Superior temporal gyrus (tissue), 1 donor: ENCODE measurements at regions not wholly inside any gene's neighbourhood (a gene's known extent, or its start where the extent isn't known, plus 50 kb on each side); places are given as distances from the start of the nearest gene placed in this dataset.

ENCODE experiments used
- DNase-seq: peaks from one replicate; pipeline ENCODE4 v3.0.0-alpha.2; 2016; ENCODE audit errors: extremely low spot score

DNA sequence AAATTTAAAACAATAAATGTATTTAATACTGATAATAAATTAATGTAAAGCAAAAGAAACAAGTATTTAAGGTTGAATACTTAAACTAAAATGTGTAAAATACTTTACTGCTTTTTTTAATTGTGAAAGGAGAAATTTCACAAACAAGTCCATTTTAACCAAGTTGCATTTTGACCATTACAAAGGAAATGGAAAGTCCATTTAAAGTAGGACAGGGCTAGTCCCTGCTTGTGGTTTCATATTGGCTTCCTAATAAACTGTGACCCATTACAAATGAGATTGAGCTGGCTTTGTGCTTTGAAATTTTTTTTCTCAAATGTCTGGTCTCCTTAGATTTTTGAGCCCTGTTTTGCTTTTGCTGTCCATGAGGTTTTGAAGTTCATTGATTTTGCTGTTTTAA lies 527.6 kb downstream of the MAFB start:
- DNase-seq = no peak

DNA sequence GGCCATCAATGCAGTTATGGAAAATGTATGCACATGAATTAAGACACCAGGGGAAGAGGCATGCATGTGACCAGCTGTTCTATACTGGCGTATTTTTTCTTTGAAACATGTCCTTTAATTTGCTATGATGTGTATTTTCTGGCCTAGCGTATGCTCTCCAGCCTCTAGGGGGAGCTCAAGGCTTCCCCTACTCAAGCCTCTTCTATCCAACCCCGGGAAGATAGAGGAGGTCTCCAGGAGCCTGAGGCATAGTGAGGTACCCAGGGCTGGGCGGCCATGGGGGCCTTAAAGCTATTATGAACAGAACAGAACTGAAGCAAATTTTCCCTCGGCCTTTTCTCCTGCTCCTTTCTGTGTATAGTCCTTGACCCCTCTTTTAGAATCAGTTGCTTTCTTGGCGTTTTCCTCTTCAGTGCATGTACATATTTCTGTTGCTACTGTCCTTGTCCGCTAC lies 528.9 kb downstream of the MAFB start:
- peak; percentile 66 for DNase-seq

DNA sequence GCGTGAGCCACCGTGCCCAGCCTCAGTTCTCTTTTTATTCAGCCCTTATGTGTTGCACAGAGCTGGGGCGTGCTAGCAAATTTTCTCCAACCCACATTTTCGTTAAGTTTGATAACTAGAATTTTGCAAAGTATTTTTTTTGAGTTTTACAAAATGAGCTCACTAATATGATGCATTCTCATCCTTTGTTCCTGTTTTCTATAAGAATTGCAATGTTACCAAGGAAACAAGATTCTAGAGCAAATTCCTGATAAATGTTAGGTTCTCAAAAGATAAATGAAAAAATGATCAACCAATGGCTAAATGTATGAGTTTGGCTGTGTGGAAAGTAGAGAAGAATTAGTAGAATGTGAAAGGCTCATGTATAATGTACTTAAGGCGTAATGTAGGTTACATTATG lies 529.8 kb downstream of the MAFB start:
- DNase-seq = no peak

DNA sequence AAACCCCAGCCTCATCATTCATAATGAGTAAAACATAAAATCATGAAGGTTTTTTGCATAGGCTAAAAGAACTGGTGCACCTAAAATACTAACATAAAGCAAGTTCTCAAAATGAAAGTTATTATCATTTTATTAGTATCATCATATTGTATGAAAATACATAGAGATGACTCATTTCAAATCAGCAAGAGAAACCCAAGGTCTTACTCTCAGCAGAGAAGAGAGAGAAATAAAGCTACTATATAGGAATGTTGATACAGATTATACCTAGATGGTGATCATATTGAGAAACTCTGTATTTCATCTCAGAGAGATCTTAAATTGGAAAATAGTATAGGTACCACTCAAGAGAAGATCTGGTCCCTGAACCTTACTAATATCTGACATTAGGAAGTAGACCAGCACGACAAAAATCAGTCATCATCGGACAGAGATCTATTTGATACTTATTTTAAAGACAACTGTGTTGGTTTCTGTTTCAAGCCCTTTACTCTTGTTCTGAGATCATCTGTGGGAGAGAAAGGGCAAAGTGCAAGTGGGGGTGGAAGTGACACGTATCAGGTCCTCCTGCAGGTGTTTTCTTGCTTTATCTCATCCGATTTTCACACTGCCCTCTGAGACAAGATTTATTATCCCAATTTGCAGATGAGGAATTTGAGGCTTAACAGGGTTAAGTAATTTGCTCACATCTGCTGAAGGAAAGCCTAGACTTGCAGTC lies 532.3 kb downstream of the MAFB start:
- DNase-seq = no peak

DNA sequence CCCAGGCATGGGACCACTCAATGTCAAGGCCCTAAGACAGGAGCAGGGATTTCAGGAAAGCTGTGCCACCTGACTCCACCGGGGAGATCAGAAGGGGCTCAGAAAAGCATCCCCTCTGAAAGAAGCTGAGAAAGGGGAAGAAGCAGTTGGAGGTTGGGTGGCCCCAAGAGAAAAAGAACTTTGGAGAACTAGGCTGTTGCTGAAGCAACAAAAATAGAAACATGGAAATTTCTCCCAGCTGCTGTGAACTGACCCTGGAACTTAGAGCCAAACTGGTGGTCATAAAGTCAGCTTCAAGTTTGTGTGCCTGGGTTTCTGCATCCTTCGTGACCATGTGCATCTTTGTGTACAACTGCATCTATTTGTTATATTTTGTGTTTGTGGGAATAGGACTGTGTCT lies 534.5 kb downstream of the MAFB start:
- no peak for DNase-seq

DNA sequence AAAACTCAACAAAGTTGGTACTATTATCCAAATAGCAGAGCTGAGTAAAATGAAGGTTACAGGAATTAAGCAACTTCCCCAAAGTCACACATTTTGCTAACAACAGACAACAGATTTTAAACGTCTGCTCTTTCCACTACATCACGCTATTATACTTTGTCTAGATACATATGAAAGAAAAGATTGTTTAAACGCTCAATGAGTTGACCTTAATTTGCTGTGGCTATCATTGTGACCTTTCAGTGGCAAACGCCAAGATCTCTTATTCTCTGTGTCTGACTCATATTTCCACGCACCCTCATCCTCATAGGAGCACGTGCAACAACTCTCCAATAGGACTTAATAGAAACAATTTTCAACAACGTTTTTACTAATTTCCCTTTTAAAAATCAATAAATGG lies 540.1 kb downstream of the MAFB start:
- DNase-seq = no peak

DNA sequence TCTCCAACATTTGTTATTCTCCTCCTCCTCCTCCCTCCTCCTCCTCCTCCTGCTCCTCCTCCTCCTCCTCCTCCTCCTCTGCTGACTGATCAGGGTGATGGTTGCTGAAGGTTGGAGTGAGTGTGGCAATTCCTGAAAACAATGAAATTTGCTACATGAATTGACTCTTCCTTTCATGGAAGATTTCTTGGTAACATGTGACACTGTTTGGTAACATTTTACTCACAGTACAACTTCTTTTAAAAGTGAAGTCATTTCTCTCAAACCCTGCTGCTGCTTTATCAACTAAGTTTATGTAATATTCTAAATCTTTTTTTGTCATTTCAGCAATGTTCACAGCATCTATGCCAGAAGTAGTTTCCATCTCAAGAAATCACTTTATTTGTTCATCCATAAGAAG lies 543.0 kb downstream of the MAFB start:
- DNase-seq = no peak

DNA sequence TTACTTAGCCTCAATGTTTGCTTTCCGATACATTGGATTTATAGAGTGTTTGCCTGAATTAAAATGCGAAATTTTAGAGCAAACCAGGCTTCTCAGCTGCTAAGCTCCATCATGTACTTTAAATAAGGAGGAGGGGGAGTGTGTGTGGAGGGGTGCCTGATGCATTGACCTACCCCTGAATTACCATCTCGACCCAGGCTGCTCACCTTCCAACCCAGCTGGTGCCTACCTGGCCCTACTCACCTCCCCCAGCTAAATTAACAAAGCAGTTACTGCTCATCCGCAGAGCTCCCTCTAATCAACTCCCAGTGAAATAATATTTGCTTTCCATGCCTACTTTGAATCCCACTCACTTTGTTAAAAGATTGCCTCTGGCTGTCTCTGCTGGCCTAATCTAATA lies 544.5 kb downstream of the MAFB start:
- DNase-seq = no peak

DNA sequence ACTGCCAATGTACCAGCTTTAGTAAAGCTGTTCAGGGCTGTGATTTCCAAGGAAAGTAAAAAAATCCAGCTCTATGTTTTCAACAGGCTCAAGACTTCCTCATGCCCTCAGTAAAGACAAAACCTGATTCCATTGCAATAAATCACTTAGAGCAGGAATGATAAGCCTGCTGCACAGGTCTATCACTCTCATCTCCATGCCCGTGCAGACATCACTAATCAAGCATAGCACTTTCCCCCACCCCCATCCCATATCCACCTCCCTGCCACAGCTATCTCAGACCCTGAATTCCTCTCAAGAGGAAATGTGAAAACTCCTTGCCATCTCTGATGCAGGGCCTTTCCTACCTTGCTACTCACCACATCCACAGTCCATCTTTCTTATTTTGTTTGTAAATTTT lies 554.9 kb downstream of the MAFB start:
- DNase-seq = no peak

DNA sequence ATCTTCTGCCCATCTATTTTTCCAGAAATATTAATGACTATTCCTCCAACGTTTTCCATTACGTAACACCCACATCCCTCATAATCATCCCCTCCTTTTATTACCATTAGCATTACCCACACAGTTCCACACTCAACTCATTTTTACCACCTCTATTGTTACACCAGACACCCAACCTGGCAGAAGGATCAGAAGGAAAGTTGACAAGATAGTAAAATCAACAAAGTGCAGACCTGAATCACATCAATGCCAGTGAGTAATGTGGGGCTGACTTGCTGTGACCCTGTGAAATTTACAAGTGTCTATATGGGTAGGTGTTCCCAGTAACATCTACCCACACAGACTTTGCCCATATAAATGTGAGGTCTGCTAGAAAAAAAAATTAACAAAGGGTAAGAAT lies 568.2 kb downstream of the MAFB start:
- DNase-seq = no peak

DNA sequence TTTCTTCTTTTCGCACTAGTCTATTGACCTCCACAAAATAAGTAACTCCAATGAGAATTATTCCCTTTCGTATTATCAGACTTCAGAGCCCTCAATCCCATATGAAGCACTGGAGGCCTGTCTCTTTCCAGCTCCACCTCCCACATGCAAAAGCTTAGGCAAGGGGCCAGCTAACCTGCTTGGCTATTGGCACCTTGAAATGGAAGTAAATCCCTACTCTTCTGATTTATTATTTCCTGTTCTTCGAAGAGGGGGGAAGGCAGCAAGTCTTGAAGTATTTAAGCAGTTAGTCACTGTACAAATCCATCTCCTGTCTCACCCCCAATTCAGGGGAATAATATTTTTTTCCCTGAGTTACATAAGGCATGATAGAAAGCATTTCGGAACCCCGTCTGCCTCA lies 577.8 kb downstream of the MAFB start:
- no peak for DNase-seq

DNA sequence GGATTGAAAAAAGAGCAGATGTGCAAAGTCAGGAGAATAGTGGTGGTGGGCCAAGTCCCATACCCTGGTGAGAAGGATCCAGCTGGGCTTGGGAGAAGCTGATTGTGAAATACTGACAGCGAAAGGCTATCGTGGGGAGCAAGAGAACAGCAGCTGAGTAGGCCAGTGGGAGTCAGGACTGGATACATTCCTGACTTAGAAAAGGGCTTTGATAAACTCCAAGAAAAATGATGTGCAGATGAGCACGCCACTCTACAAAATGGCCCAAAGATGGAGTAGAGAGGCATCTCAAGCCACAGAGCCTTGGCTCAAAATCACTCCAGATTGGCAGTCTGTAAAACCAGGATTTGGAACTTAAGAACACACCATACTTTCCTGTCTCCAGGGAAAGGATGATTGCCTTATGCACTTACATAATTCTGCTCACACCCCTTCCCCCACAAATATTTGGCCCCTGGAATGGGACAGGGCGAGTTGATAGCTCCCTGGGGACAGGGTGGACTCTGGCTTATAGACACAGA lies 578.7 kb downstream of the MAFB start:
- DNase-seq = no peak

DNA sequence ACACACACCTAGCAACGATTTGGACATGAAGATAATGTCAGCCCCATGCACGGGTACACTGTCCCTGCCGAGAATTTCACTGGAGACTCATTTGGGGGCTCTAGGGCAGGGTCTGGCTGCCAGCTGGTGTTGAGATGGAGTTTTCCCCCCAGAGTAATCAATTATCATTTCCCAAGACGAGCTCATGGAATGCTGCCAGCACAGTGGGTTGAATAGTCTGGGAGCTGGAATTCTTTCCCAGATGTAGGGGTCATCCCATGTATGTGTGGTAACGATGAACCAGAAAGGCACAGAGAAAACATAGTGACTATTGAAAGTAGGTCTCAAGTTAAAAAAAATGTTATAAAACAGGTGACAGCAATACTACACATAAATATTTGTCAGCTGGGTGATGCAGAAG lies 579.9 kb downstream of the MAFB start:
- DNase-seq = no peak

DNA sequence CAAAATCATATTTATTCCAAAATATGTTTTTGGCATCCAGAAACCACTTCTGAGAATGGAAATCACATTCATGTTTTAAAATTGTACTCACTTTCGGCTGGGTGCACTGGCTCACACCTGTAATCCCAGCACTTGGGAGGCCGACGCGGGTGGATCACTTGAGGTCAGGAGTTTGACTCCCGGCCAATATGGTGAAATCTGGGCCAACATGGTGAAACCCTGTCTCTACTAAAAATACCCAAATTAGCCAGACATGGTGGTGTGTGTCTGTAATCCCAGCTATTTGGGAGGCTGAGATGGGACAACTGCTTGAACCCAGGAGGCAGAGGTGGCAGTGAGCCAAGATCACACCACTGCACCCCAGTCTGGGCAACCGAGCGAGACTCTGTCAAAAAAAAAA lies 580.7 kb downstream of the MAFB start:
- DNase-seq = no peak

DNA sequence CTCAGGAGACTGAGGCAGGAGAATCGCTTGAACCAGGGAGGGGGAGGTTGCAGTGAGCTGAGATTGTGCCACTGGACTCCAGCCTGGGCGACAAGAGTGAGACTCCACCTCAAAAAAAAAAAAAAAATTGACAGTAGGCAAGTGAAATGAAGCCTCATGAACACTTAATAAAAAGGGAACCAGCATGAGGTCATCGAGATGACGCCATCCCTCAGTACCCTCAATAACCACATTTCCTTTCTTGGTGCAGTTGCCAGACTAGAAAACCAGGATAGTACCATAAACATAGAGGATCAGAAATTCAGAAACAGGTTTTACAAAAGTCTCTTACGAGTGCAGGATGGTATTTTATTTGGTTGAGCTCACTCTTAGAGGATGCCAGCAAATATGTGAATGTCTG lies 584.1 kb downstream of the MAFB start:
- DNase-seq = no peak

DNA sequence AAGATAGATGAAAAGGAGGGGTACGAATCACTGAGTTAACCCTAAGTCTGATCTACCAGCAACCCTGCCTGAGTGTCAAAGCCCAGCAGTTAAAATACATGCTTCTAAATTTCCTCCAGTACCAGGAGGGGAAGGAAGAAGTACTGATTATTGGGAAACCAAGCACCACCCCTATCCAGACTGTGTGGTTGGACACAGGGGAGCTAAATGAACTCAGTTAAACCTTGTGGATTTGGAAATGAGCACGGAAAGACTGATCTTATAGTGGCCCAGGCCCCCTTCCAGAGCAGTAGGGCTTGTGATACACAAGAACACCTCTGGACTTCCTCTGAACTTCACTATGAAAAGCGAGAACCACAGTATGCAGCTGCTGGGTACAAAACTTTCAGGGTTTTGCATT lies 585.6 kb downstream of the MAFB start:
- no peak for DNase-seq

DNA sequence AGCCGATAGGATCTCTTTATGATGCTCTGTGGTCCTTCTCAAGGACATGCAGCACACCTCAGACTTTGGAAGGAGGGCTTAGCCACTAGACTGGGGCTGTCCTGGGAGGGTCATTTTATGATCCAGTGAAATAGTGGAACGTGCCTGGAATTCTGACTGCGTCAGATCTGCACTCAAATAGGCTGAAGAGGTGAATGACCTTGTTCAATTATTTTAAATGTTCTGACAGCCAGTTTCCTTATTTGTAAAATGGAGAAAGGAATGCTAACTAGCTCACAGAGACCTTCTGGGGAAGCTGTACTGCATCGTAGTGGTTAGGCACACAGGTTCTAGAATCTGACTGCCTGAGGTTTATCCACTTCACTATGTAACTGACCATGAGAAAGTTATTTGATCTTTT lies 587.5 kb downstream of the MAFB start:
- no peak for DNase-seq

DNA sequence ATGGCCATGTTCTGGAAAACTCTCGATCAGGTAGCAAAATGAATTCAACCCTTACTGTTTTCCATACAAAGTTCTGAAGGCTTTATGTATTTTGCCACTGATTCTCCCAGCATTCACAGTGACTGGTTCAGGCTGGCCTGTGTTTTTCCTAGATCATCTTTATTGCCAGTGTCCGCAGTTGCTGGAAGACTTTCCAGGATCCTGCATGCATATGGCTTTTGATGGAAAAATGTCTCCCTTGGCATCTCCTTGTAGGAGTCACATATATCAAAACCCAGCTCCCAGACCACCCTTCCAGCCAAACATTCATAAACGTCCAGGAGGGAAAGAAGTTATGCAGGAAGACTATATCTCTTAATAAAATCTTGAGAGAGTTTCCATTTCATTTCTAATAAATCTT lies 588.8 kb downstream of the MAFB start:
- DNase-seq = no peak

DNA sequence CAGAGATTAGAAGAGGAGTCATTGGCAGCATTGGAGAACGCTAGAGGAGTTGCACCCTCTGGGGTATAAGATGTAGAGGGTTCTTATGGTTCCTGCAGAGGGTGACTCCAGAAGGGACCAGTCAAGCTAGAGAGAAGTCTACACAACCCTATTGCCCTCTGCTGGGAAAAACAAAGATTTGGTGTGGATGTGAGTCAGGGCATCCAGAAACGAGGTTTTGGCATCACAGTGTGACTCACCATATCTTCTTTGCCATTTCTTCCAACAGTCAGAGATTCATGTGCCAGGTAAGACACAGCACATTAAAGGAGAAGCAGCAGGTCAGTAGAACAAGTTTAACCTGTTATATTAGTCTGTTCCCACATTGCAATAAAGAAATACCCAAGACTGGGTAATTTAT lies 598.8 kb downstream of the MAFB start:
- DNase-seq = no peak

DNA sequence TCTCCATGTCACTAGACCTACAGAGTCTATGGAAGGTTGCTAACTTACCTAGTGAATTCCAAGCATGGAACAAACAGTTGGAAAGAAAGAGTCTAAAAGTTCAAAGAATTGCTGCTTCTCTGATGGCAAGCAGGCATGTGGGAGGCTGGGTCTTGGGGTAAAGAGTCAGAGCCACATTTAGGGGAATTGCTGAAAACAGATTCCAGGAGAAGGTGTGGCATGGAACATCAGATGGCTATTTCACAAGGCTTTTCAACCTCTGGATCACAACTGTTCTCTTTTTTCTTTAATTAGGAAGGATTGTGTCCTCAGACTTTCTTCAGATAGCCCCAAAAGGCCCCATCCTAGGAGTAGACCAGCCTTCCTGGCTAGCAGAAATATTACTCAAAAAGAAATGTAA lies 601.5 kb downstream of the MAFB start:
- DNase-seq = no peak

DNA sequence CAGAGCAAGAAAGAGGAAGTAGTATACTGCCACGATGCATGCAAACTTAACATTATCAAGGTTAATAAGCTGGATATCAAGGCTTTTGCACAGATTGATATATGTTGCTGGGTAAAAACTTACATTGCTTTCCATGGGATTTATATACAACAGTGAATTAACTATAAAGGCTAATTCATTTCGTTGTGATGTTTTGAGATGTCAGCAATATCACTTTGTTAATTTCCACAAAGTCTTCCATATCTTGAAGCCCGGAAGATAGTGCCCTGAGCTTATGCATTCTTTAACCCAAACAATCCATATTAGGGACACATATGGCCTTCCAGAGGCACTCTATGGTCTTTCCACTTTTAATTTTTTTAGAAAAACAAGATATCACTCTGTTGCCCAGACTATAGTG lies 603.5 kb downstream of the MAFB start:
- no peak for DNase-seq

DNA sequence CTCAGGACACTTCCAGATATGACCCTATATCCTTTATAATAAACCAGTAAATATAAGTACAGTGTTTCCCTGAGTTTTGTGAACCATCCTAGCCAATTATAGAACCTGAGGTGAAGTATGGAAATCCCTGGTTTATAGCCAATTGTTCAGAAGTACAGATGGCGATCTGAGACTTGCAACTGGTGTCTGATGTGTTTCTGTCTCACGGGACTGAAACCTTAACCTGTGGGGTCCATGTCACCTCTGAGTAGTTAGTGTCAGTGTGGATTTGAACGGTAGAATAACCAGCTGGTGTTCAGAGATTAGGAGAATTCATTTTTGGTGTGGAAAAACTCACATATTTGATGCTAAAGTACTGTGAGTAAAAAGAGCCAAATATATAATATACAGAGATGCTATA lies 606.6 kb downstream of the MAFB start:
- no peak for DNase-seq

DNA sequence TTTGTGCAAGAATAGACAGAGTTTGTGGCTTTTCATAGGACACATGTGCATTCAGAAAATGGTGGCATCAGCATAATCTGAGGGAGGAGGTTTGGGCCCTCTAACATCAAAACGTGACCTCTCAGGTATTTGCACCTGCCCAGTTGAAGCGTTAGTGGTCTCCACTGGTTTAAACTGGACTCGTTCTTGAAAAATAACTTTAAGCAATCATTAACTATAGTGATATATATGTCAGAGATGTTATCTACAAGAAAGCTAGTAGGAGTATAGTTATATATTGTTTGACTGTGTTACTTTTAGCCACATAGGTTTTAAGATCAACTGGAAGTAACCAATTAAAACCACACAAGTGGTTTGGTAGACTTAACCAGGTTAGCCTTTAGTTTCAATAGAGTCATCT lies 607.4 kb downstream of the MAFB start:
- no peak for DNase-seq

DNA sequence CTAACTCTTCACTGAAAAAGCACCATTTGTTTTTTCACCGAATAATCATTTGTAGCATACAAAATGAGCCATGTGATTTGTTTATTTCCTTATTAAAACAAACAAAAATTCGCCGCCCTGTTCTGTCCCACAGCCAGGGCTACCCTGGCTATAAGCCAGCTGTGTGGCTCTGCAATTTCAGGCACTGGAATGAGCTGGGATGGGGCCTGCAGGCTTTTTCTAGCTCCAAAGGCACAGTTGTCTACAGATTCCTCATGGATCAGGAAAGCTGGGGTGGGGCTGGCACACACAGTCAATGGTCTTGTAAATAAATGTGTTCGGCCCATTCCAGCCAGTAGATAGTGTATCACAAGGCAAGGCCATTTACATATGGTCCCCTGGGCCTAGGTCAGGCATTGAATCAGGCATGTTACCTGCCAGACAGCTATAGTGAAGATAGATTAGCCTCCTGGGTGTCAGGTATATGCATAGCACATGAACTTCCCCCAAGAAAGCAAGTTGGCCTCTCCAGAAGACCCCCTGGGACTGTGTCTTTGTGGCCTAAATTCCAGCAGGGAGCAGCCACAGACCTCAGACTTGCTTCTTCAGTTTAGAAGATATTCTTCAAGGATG lies 608.9 kb downstream of the MAFB start:
- no peak for DNase-seq
